SK-N-SH treated with all-trans-retinoic acid at 6 μM for 48 hours (cell line): ENCODE measurements at regions not wholly inside any gene's neighbourhood (a gene's known extent, or its start where the extent isn't known, plus 50 kb on each side); places are given as distances from the start of the nearest gene placed in this dataset.
"Not testable (repeated sequence)": the region's sequence is repeated elsewhere in the genome, so short reads cannot be mapped to it uniquely, and the experiment has no call there.

Experiments
- ATAC-seq: fragments of 200-7000 bp; cut with Tn5 transposase; 3 replicates; pipeline ENCODE4 v1.9.1; 2020; ENCODE audit warnings: mild to moderate bottlenecking, moderate library complexity
- ARNTL ChIP-seq: fragments of 450-650 bp; formaldehyde crosslinking; IDR thresholded peaks from 2 replicates; pipeline ENCODE4 v1.5.0; 2020; ENCODE audit warnings: low read depth, mild to moderate bottlenecking, moderate library complexity, borderline replicate concordance
- BACH2 ChIP-seq: fragments of 250-450 bp; sonication (Bioruptor Pico); IDR thresholded peaks from 2 replicates; pipeline ENCODE4 v1.9.0; 2021; ENCODE audit warnings: mild to moderate bottlenecking, borderline replicate concordance
- CREB5 ChIP-seq: fragments of 250-450 bp; sonication (Bioruptor Pico); IDR thresholded peaks from 2 replicates; pipeline ENCODE4 v1.5.1; 2020; ENCODE audit warnings: low read depth, mild to moderate bottlenecking, moderate library complexity
- CSDC2 ChIP-seq: fragments of 250-450 bp; sonication (Bioruptor Pico); IDR thresholded peaks from 2 replicates; pipeline ENCODE4 v1.5.0; 2020; ENCODE audit warnings: mild to moderate bottlenecking, moderate library complexity
- ESRRG ChIP-seq: fragments of 250-450 bp; sonication (Bioruptor Pico); IDR thresholded peaks from 2 replicates; pipeline ENCODE4 v1.6.1; 2021; ENCODE audit warnings: mild to moderate bottlenecking
- GLIS3 ChIP-seq: fragments of 250-450 bp; sonication (Bioruptor Pico); IDR thresholded peaks from 2 replicates; pipeline ENCODE4 v1.5.0; 2020; ENCODE audit warnings: mild to moderate bottlenecking, moderate library complexity
- ISL1 ChIP-seq: fragments of 250-450 bp; sonication (Bioruptor Pico); IDR thresholded peaks from 2 replicates; pipeline ENCODE4 v2.1.2; 2022; ENCODE audit warnings: mild to moderate bottlenecking, moderate library complexity
- OSR1 ChIP-seq: fragments of 250-450 bp; sonication (Bioruptor Pico); IDR thresholded peaks from 2 replicates; pipeline ENCODE4 v1.8.0; 2022; ENCODE audit warnings: moderate library complexity, mild to moderate bottlenecking, inconsistent platforms
- PATZ1 ChIP-seq: fragments of 250-450 bp; sonication (Bioruptor Pico); IDR thresholded peaks from 2 replicates; pipeline ENCODE4 v1.8.0; 2020; ENCODE audit warnings: mild to moderate bottlenecking, moderate library complexity, borderline replicate concordance
- POU6F1 ChIP-seq: fragments of 250-450 bp; sonication (Bioruptor Pico); IDR thresholded peaks from 2 replicates; pipeline ENCODE4 v1.8.0; 2021; ENCODE audit warnings: low read depth, mild to moderate bottlenecking, moderate library complexity, borderline replicate concordance
- PPARA ChIP-seq: fragments of 250-450 bp; sonication (Bioruptor Pico); IDR thresholded peaks from 2 replicates; pipeline ENCODE4 v1.5.0; 2020; ENCODE audit warnings: mild to moderate bottlenecking, borderline replicate concordance
- RARB ChIP-seq: fragments of 250-450 bp; sonication (Bioruptor Pico); IDR thresholded peaks from 2 replicates; pipeline ENCODE4 v1.8.0; 2021; ENCODE audit warnings: mild to moderate bottlenecking, moderate library complexity
- SNAI2 ChIP-seq: fragments of 250-450 bp; sonication (Bioruptor Pico); IDR thresholded peaks from 2 replicates; pipeline ENCODE4 v1.5.0; 2020; ENCODE audit warnings: mild to moderate bottlenecking, moderate library complexity
- TCF4 ChIP-seq: fragments of 250-450 bp; sonication (Bioruptor Pico); IDR thresholded peaks from 2 replicates; pipeline ENCODE4 v1.8.0; 2021; ENCODE audit warnings: mild to moderate bottlenecking, moderate library complexity, borderline replicate concordance
- TOX ChIP-seq: fragments of 250-450 bp; sonication (Bioruptor Pico); IDR thresholded peaks from 2 replicates; pipeline ENCODE4 v1.8.0; 2021; ENCODE audit warnings: mild to moderate bottlenecking, moderate library complexity, borderline replicate concordance
- TSHZ2 ChIP-seq: fragments of 250-450 bp; sonication (Bioruptor Pico); IDR thresholded peaks from 2 replicates; pipeline ENCODE4 v1.5.0; 2020; ENCODE audit warnings: mild to moderate bottlenecking, moderate library complexity
- ZC3H10 ChIP-seq: fragments of 250-450 bp; sonication (Bioruptor Pico); IDR thresholded peaks from 2 replicates; pipeline ENCODE4 v1.5.1; 2021; ENCODE audit warnings: mild to moderate bottlenecking, moderate library complexity
- ZFP3 ChIP-seq: fragments of 250-450 bp; sonication (Bioruptor Pico); IDR thresholded peaks from 2 replicates; pipeline ENCODE4 v1.5.0; 2020; ENCODE audit warnings: mild to moderate bottlenecking, moderate library complexity
- ZFP30 ChIP-seq: fragments of 450-650 bp; formaldehyde crosslinking; IDR thresholded peaks from 2 replicates; pipeline ENCODE4 v1.5.0; 2022; ENCODE audit warnings: mild to moderate bottlenecking, moderate library complexity
- ZNF565 ChIP-seq: fragments of 450-650 bp; formaldehyde crosslinking; conservative IDR thresholded peaks from 2 replicates; pipeline ENCODE4 v1.5.0; 2020; ENCODE audit warnings: low read depth, mild to moderate bottlenecking, moderate library complexity
- ZNF70 ChIP-seq: fragments of 450-650 bp; formaldehyde crosslinking; IDR thresholded peaks from 2 replicates; pipeline ENCODE4 v1.5.0; 2020; ENCODE audit warnings: mild to moderate bottlenecking, moderate library complexity
- ZNF8 ChIP-seq: fragments of 450-650 bp; formaldehyde crosslinking; IDR thresholded peaks from 2 replicates; pipeline ENCODE4 v1.5.0; 2020; ENCODE audit warnings: mild to moderate bottlenecking, moderate library complexity

GRCh38 chr4:110400086-110400485 is 75.9 kb upstream of the ENPEP start (continued):
- TF ChIP-seq ESRRG (CRISPR knock-in tag) (no peak), ZNF565 (CRISPR knock-in tag) (no peak), CSDC2 (no peak), OSR1 (no peak)

GRCh38 chr4:110399046-110399445 is 76.9 kb upstream of the ENPEP start:
- ATAC-seq, result not testable (repeated sequence)

GRCh38 chr4:110396963-110397362 is 79.0 kb upstream of the ENPEP start:
- ATAC-seq, result no peak
- TF ChIP-seq RARB (CRISPR knock-in tag) (no peak), SNAI2 (no peak), GLIS3 (CRISPR knock-in tag) (no peak), CREB5 (no peak)

- TF ChIP-seq TOX (CRISPR knock-in tag), result no peak
- TF ChIP-seq CSDC2, result no peak
- no peak for TF ChIP-seq PATZ1
- TF ChIP-seq TSHZ2 (CRISPR knock-in tag), result no peak
- TF ChIP-seq ESRRG (CRISPR knock-in tag), result no peak
- no peak for TF ChIP-seq POU6F1
- TF ChIP-seq ARNTL, result no peak
- ATAC-seq, result no peak
Observed at GRCh38 chr4:110395421-110395820, 80.5 kb upstream of the ENPEP start.

- no peak for ATAC-seq
- TF ChIP-seq TCF4 (CRISPR knock-in tag) (no peak), ESRRG (CRISPR knock-in tag) (no peak), BACH2 (no peak), OSR1 (no peak), TSHZ2 (CRISPR knock-in tag) (no peak), POU6F1 (no peak), ZFP3 (CRISPR knock-in tag) (no peak), PPARA (CRISPR knock-in tag) (no peak), ARNTL (no peak), GLIS3 (CRISPR knock-in tag) (no peak), CSDC2 (no peak), ZFP30 (CRISPR knock-in tag) (no peak), SNAI2 (no peak), ZNF565 (CRISPR knock-in tag) (no peak), ISL1 (no peak), ZC3H10 (CRISPR knock-in tag) (no peak), ZNF70 (CRISPR knock-in tag) (no peak), ZNF8 (no peak)
Observed at GRCh38 chr4:110394871-110395270, 81.1 kb upstream of the ENPEP start.
